IPS DF 4.7 (cell line): ENCODE measurements at regions not wholly inside any gene's neighbourhood (a gene's known extent, or its start where the extent isn't known, plus 50 kb on each side); places are given as distances from the start of the nearest gene placed in this dataset.

ENCODE experiments used
- DNase-seq: peaks from one replicate; pipeline ENCODE4 v3.0.0-alpha.2; 2013; ENCODE audit warnings: low spot score; ENCODE audit errors: extremely low read depth

GRCh38 chr5:171625646-171626045 lies 160.0 kb upstream of the SMIM23 start:
- no peak for DNase-seq

GRCh38 chr5:171627936-171628632 lies 157.5 kb upstream of the SMIM23 start:
- DNase-seq: no peak

- DNase-seq: no peak
Observed at GRCh38 chr5:171628633-171628974, 157.0 kb upstream of the SMIM23 start.

GRCh38 chr5:171629221-171629620 lies 156.4 kb upstream of the SMIM23 start:
- no peak for DNase-seq

- no peak for DNase-seq
Observed at GRCh38 chr5:171629628-171630349, 155.8 kb upstream of the SMIM23 start.

- no peak for DNase-seq
Observed at GRCh38 chr5:171630350-171631065, 155.1 kb upstream of the SMIM23 start.

GRCh38 chr5:171632616-171633015 lies 153.0 kb upstream of the SMIM23 start:
- no peak for DNase-seq

GRCh38 chr5:171633776-171634470 lies 151.7 kb upstream of the SMIM23 start:
- DNase-seq: no peak

GRCh38 chr5:171634511-171634910 lies 151.1 kb upstream of the SMIM23 start:
- no peak for DNase-seq

- DNase-seq: no peak
Observed at GRCh38 chr5:171635028-171635427, 150.6 kb upstream of the SMIM23 start.

GRCh38 chr5:171635561-171636245 lies 149.9 kb upstream of the SMIM23 start:
- DNase-seq: no peak

- DNase-seq: no peak
Observed at GRCh38 chr5:171637811-171638210, 147.8 kb upstream of the SMIM23 start.

GRCh38 chr5:171639205-171639621 lies 146.4 kb upstream of the SMIM23 start:
- no peak for DNase-seq

GRCh38 chr5:171639966-171640365 lies 145.7 kb upstream of the SMIM23 start:
- DNase-seq: no peak

GRCh38 chr5:171640480-171640879 lies 145.1 kb upstream of the SMIM23 start:
- DNase-seq: no peak

GRCh38 chr5:171641891-171642290 lies 143.7 kb upstream of the SMIM23 start:
- DNase-seq: no peak

GRCh38 chr5:171642894-171643293 lies 142.7 kb upstream of the SMIM23 start:
- no peak for DNase-seq

GRCh38 chr5:171644536-171644935 lies 141.1 kb upstream of the SMIM23 start:
- DNase-seq: no peak

GRCh38 chr5:171646102-171647042 lies 139.2 kb upstream of the SMIM23 start:
- no peak for DNase-seq
